HepG2 (cell line): ENCODE measurements at regions not wholly inside any gene's neighbourhood (a gene's known extent, or its start where the extent isn't known, plus 50 kb on each side); places are given as distances from the start of the nearest gene placed in this dataset.

Experiments
- ATAC-seq: fragments of 200-7000 bp; cut with Tn5 transposase; 3 replicates; pipeline ENCODE4 v1.9.1; 2020; ENCODE audit warnings: mild to moderate bottlenecking, moderate library complexity
- BruUV-seq: library from RNA; stranded (reverse); fragments of 400-500 nt; replicated peaks from 2 replicates; lab custom pipeline; 2021; lab: Mats Ljungman, UMichigan
- CTCF ChIA-PET: fragments of 300-600 bp; formaldehyde crosslinking; extraction: SDS; loops from one replicate; lab custom pipeline; 2021; ENCODE audit warnings: low total read pairs, inconsistent platforms, low intra/inter-chr PET ratio; lab: Yijun Ruan, JAX
- POLR2A ChIA-PET: fragments of 350-600 bp; sonication (Branson Sonifier 250); formaldehyde crosslinking; loops from one replicate; lab custom pipeline; 2020; ENCODE audit warnings: antibody characterized with exemption, inconsistent platforms; lab: Yijun Ruan, JAX
- DNase-seq: peaks from one replicate; pipeline ENCODE4 v3.0.0-alpha.2; 2015; ENCODE audit warnings: low spot score
- FAIRE-seq: peaks from 3 replicates; lab custom pipeline; 2011; peaks lifted over from hg19 to GRCh38; lab: Jason Lieb, UNC
- H2AFZ ChIP-seq: one replicate; pipeline ENCODE4 v1.6.1; 2011; ENCODE audit warnings: low read length, inconsistent platforms
- H3K27ac ChIP-seq: fragments of 300-600 bp; 3 replicates; pipeline ENCODE4 v1.8.0; 2011; ENCODE audit warnings: mixed run types, mild to moderate bottlenecking, mixed read lengths, low read length, inconsistent platforms; ENCODE audit not compliant: insufficient read depth; ENCODE audit errors: extremely low read length
- H3K27me3 ChIP-seq, 2 experiments: fragments of 200-600 bp in 1 of 2; 2 replicates in 1 of 2; 3 replicates in 1 of 2; pipeline versions ENCODE4 v1.6.0 to v1.8.0; 2011; ENCODE audit warnings: low read length in 2 of 2, mild to moderate bottlenecking in 2 of 2, moderate library complexity in 2 of 2, inconsistent platforms in 1 of 2; ENCODE audit not compliant: insufficient read depth in 2 of 2, control insufficient read depth in 1 of 2
- H3K36me3 ChIP-seq, 2 experiments: fragments of 200-600 bp in 1 of 2; replicated peaks in 1 of 2; 2 replicates in 1 of 2; 3 replicates in 1 of 2; pipeline versions ENCODE4 v1.5.1 to v1.8.0; 2011; ENCODE audit warnings: low read length in 2 of 2, inconsistent platforms in 1 of 2; ENCODE audit not compliant: insufficient read depth in 2 of 2, control insufficient read depth in 1 of 2
- H3K4me1 ChIP-seq: 2 replicates; pipeline ENCODE4 v1.5.1; 2012; ENCODE audit warnings: low read length, inconsistent platforms; ENCODE audit not compliant: insufficient read depth
- H3K4me2 ChIP-seq: 2 replicates; pipeline ENCODE4 v1.6.0; 2011; ENCODE audit warnings: low read depth, low read length, inconsistent platforms
- H3K4me3 ChIP-seq, 3 experiments: fragments of 200-600 bp in 1 of 3; sonication (generic), shearing (Covaris generic) in 1 of 3; replicated peaks in 1 of 3; 2 replicates each; pipeline ENCODE4 v1.5.1; 2011 to 2016; ENCODE audit warnings: low read length in 3 of 3, inconsistent platforms in 2 of 3, low read depth in 2 of 3, mild to moderate bottlenecking in 2 of 3, control low read depth in 1 of 3, mixed read lengths in 1 of 3; ENCODE audit not compliant: insufficient read depth in 1 of 3
- H3K79me2 ChIP-seq: one replicate; pipeline ENCODE4 v1.6.1; 2011; ENCODE audit warnings: low read length, inconsistent platforms; ENCODE audit not compliant: insufficient read depth
- H3K9ac ChIP-seq: 2 replicates; pipeline ENCODE4 v1.6.0; 2011; ENCODE audit warnings: mild to moderate bottlenecking, low read depth, low read length, inconsistent platforms; ENCODE audit not compliant: insufficient read depth
- H3K9me3 ChIP-seq: 2 replicates; pipeline ENCODE4 v1.5.1; 2012; ENCODE audit warnings: mild to moderate bottlenecking, low read length
- H4K20me1 ChIP-seq: 2 replicates; pipeline ENCODE4 v1.6.0; 2011; ENCODE audit warnings: inconsistent platforms, mild to moderate bottlenecking, low read length, moderate library complexity; ENCODE audit not compliant: insufficient read depth
- ARID4A ChIP-seq: sonication (generic); formaldehyde crosslinking; IDR thresholded peaks from 2 replicates; pipeline ENCODE4 v1.5.0; 2020; ENCODE audit warnings: mild to moderate bottlenecking, missing genetic modification reagents, borderline replicate concordance
- BRD4 ChIP-seq: sonication (generic); formaldehyde crosslinking; IDR thresholded peaks from 2 replicates; pipeline ENCODE4 v1.4.0; 2020; ENCODE audit warnings: missing genetic modification reagents
- FOXK1 ChIP-seq: sonication (generic); formaldehyde crosslinking; IDR thresholded peaks from 2 replicates; pipeline ENCODE4 v1.4.0; 2020; ENCODE audit warnings: low read depth, missing genetic modification reagents, borderline replicate concordance
- KLF15 ChIP-seq: sonication (generic); formaldehyde crosslinking; IDR thresholded peaks from 2 replicates; pipeline ENCODE4 v1.8.1; 2023; ENCODE audit warnings: borderline replicate concordance, mild to moderate bottlenecking, inconsistent platforms, missing genetic modification reagents, mixed read lengths
- NFE2L2 ChIP-seq: fragments of 150-350 bp; IDR thresholded peaks from 2 replicates; pipeline ENCODE4 v1.6.1; 2014; ENCODE audit warnings: low read length
- POGZ ChIP-seq: sonication (generic); formaldehyde crosslinking; IDR thresholded peaks from 2 replicates; pipeline ENCODE4 v1.4.0; 2020; ENCODE audit warnings: mild to moderate bottlenecking, missing genetic modification reagents
- RCOR2 ChIP-seq: IDR thresholded peaks from 2 replicates; pipeline ENCODE4 v1.6.1; 2016; ENCODE audit warnings: missing biosample characterization, missing genetic modification reagents
- TCF7L2 ChIP-seq: IDR thresholded peaks from 2 replicates; pipeline ENCODE4 v1.6.1; 2011; ENCODE audit warnings: mild to moderate bottlenecking, low read depth, low read length, moderate library complexity
- ZNF263 ChIP-seq: sonication (generic); formaldehyde crosslinking; IDR thresholded peaks from 2 replicates; pipeline ENCODE4 v1.4.0; 2020; ENCODE audit warnings: missing genetic modification reagents
- ZNF326 ChIP-seq: sonication (generic); formaldehyde crosslinking; IDR thresholded peaks from 2 replicates; pipeline ENCODE4 v1.4.0; 2020; ENCODE audit warnings: missing genetic modification reagents, borderline replicate concordance
- ZNF503 ChIP-seq: sonication (generic); formaldehyde crosslinking; IDR thresholded peaks from 2 replicates; pipeline ENCODE4 v1.4.0; 2020; ENCODE audit warnings: missing genetic modification reagents
- ZNF589 ChIP-seq: sonication (generic); formaldehyde crosslinking; conservative IDR thresholded peaks from 2 replicates; pipeline ENCODE4 v1.8.0; 2022; ENCODE audit warnings: mild to moderate bottlenecking, moderate library complexity, missing genetic modification reagents
- ZNF615 ChIP-seq: sonication (generic); formaldehyde crosslinking; IDR thresholded peaks from 2 replicates; pipeline ENCODE4 v1.5.0; 2020; ENCODE audit warnings: mild to moderate bottlenecking, missing genetic modification reagents, borderline replicate concordance
- ZNF883 ChIP-seq: sonication (generic); formaldehyde crosslinking; IDR thresholded peaks from 2 replicates; pipeline ENCODE4 v1.5.1; 2020; ENCODE audit warnings: mild to moderate bottlenecking, missing genetic modification reagents; ENCODE audit errors: not compliant biosample characterization
- WGBS: methylation state at CpG from one replicate; pipeline ENCODE4 v1.1.6; 2017; ENCODE audit warnings: low lambda C conversion rate; 5-methylcytosine and 5-hydroxymethylcytosine counted together
- in situ Hi-C: cut with HindIII; loops from 2 replicates; pipeline ENCODE4 v1.10.0; 2017; ENCODE audit warnings: low pct_unique_long_range_greater_than_20kb; ENCODE audit not compliant: extremely low pct_ligation_motif_present
- intact Hi-C: fragments of 100-400 bp; cut with micrococcal nuclease; formaldehyde crosslinking; loops from one replicate; pipeline ENCODE4 v1.10.0; 2022; ENCODE audit not compliant: unreplicated experiment

GRCh38 chr5:12392246-12392645, 488.0 kb upstream of the CTNND2 start:
- POLR2A ChIA-PET, result no interaction called here
- no peak for ATAC-seq

More at GRCh38 chr5:12392246-12392645, 488.0 kb upstream of the CTNND2 start:
- no TSS peak for BruUV-seq
- DNase-seq (no peak), FAIRE-seq (no peak)
- Histone ChIP-seq H3K79me2 (no peaks in the 10 kb centered on the region), H3K9me3 (peaks cover 80% of the 10 kb centered on the region), H3K9ac (no peak overlapping the region), H2AFZ (no peak overlapping the region), H4K20me1 (no peaks in the 10 kb centered on the region), H3K4me3 (no peak overlapping the region), H3K36me3 (no peaks in the 10 kb centered on the region), H3K27me3 (no peaks in the 10 kb centered on the region), H3K4me1 (no peaks in the 10 kb centered on the region), H3K4me2 (no peak overlapping the region), H3K27ac (no peak overlapping the region)
- WGBS, result 0% methylated on average over 1 of the region's 1 CpG
- CTCF ChIA-PET, result no interaction called here
- TF ChIP-seq ZNF589 (CRISPR knock-in tag), result no peak
- no peak for TF ChIP-seq ZNF503 (CRISPR knock-in tag)
- TF ChIP-seq ZNF326, result no peak
- no peak for TF ChIP-seq ZNF883 (CRISPR knock-in tag)
- no peak for TF ChIP-seq FOXK1 (CRISPR knock-in tag)
- no peak for TF ChIP-seq ZNF263 (CRISPR knock-in tag)
- no peak for TF ChIP-seq ZNF615 (CRISPR knock-in tag)
- TF ChIP-seq NFE2L2, result no peak
- no peak for TF ChIP-seq ARID4A (CRISPR knock-in tag)
- no peak for TF ChIP-seq KLF15 (CRISPR knock-in tag)
- no peak for TF ChIP-seq BRD4 (CRISPR knock-in tag)
- TF ChIP-seq RCOR2, result no peak
- no peak for TF ChIP-seq TCF7L2
- TF ChIP-seq POGZ, result no peak
- intact Hi-C loops (no loop called here), in situ Hi-C loops (no loop called here)
